C4-2B (cell line): ENCODE measurements at regions not wholly inside any gene's neighbourhood (a gene's known extent, or its start where the extent isn't known, plus 50 kb on each side); places are given as distances from the start of the nearest gene placed in this dataset.

ENCODE experiments used
- CTCF ChIP-seq: fragments of 450-650 bp; conservative IDR thresholded peaks from 2 replicates; pipeline ENCODE4 v1.5.1; 2017; ENCODE audit warnings: mild to moderate bottlenecking
- ZFX ChIP-seq: fragments of 450-650 bp; IDR thresholded peaks from 2 replicates; pipeline ENCODE4 v1.6.1; 2017

GRCh38 chr10:29900865-29901264 is 158.5 kb downstream of the JCAD start:
- TF ChIP-seq CTCF = no peak
- TF ChIP-seq ZFX = no peak
